Astrocyte of the spinal cord (primary cell): ENCODE measurements at regions not wholly inside any gene's neighbourhood (a gene's known extent, or its start where the extent isn't known, plus 50 kb on each side); places are given as distances from the start of the nearest gene placed in this dataset.

Experiments used
- DNase-seq: peaks from one replicate; pipeline ENCODE4 v3.0.0; 2011; ENCODE audit warnings: low read depth, low spot score
- H3K4me3 ChIP-seq: 2 replicates; pipeline ENCODE4 v1.5.1; 2011; ENCODE audit warnings: low read depth, mild to moderate bottlenecking, low read length, moderate library complexity
- in situ Hi-C: cut with HindIII; loops from 2 replicates; pipeline ENCODE4 v1.10.0; 2017; ENCODE audit warnings: low sequenced_read_pairs
- TF ChIP-seq, protein P1 (sequence below): IDR thresholded peaks from 2 replicates; pipeline ENCODE4 v1.5.1; 2012; ENCODE audit warnings: low read depth, mild to moderate bottlenecking, low read length, inconsistent platforms

DNA sequence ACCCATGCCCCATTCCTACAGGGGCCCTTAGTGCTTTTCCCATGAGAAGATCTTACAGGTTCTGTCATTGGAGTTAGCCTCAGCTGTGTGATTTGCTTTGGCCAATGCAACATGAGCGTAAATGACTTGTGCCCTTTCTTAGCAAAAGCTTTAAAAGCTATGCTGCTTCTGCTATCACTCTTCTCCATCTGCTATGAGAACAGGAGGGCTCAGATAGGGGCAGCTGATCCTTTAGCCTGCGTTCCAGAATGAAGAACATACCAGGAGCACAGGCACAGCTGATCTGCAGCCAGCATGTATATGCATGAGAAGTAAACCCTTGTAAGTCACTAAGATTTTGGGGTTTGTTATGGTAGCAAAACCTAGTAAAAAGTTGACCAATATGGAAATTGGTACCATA, 218.2 kb downstream of the SH2D4B start:
- no peak overlapping the region for H3K4me3 ChIP-seq
- in situ Hi-C loops: no loop called here
- TF ChIP-seq, protein P1, sequence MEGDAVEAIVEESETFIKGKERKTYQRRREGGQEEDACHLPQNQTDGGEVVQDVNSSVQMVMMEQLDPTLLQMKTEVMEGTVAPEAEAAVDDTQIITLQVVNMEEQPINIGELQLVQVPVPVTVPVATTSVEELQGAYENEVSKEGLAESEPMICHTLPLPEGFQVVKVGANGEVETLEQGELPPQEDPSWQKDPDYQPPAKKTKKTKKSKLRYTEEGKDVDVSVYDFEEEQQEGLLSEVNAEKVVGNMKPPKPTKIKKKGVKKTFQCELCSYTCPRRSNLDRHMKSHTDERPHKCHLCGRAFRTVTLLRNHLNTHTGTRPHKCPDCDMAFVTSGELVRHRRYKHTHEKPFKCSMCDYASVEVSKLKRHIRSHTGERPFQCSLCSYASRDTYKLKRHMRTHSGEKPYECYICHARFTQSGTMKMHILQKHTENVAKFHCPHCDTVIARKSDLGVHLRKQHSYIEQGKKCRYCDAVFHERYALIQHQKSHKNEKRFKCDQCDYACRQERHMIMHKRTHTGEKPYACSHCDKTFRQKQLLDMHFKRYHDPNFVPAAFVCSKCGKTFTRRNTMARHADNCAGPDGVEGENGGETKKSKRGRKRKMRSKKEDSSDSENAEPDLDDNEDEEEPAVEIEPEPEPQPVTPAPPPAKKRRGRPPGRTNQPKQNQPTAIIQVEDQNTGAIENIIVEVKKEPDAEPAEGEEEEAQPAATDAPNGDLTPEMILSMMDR: no peak
- no peak for DNase-seq

DNA sequence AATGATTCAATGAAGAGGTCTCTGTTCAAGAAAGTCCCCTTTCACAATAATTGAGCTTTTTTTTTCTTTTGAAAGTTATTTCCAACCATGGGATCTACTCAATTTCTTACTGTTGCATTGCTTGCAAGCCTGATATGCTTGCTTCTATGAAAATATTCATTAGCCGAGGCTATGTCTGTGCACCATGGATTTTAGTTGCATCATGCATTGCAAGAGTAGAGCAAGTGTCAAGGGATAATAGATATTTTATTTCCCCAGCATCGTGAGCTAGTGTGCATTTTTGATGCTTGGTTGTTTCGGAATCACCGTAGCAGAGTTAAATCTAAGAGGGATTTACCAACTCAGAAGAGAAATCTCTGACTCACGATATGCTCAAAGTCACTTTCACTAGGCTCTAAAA, 222.0 kb downstream of the SH2D4B start:
- TF ChIP-seq, protein P1: no peak
- no peak overlapping the region for H3K4me3 ChIP-seq
- DNase-seq: no peak
- in situ Hi-C loops: no loop called here

DNA sequence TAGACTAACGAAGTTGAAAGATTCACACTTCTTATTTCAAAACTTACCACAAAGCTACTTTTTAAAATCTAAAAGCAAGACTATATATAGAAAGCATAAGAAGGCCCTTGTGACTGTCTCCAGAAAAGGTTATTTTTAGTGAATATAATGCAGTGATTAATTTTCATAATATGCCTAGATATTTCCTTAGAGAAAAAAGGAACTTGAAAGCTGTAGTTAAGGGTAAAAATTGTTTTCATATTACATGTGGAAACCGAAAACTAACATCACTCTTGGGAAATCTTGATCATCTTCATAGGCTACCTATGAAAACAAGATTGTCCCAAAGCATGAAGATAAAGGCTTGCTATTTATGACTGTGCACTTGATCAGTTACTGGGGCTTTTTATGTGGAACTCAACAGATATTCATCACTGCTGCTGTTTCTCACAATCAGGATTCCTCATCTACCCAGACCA, 223.2 kb downstream of the SH2D4B start:
- no peak overlapping the region for H3K4me3 ChIP-seq
- TF ChIP-seq, protein P1: no peak
- in situ Hi-C loops: no loop called here
- DNase-seq: no peak

DNA sequence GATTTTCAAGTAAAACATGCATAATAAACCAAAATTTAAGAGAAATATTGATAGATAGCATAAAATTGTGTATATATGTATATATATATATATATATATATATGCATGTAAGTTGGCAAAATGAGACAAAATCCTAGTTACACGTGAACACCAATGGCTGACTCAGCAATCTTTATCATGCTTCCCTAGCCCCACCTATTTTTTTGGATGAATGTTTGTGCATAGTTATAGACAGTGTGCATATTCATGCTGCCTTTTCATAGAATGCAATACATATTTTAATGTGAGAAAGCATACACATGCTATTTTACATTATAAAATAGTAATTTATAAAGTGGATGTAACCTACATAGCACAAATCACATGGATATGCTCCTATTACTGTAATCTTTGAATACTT, 230.3 kb downstream of the SH2D4B start:
- no peak for DNase-seq
- TF ChIP-seq, protein P1: no peak
- H3K4me3 ChIP-seq: no peak overlapping the region
- in situ Hi-C loops: no loop called here

DNA sequence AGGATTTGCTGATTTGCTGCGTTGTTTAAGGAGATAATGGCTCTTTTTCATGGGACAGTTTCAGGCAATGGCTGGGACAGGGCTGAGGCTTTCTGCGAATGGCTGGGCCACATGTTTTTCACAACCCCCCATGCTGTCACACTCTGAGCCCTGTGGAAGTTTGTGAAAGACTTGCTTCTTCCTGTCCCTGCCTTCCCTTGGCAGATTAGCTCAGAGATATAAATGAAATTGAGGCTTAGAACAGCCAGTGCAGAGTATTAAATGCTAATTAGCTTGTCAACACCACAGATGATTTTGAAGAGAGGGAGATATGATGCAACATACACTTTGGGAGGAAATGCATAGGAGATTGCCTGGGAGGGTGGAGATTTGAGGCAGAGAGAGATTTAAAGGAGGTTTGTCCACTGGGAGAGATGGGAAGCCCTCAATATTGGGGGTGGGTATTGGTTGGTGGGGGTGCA, 232.0 kb downstream of the SH2D4B start:
- no peak for DNase-seq
- in situ Hi-C loops: no loop called here
- TF ChIP-seq, protein P1: no peak
- no peak overlapping the region for H3K4me3 ChIP-seq

DNA sequence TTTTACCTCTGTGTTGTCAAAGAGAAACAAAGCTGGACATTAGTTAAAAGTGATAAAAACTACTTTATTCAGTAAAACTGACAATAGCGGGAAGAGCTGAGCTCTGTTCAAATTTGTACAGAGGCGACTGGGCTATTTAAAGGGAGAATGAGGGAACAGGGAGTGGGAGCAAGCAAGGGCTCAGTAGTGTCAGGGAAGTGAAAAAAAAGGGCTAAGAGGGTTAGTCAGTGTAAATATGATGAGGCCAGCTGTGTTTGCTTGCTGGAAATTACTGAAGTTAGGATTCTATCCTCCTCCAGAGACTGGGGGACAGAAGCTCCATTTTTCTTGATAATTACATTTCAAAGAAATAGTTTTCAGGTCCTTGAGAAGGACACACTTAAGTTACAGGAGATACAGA, 232.5 kb downstream of the SH2D4B start:
- in situ Hi-C loops: no loop called here
- DNase-seq: no peak
- TF ChIP-seq, protein P1: no peak
- no peak overlapping the region for H3K4me3 ChIP-seq

DNA sequence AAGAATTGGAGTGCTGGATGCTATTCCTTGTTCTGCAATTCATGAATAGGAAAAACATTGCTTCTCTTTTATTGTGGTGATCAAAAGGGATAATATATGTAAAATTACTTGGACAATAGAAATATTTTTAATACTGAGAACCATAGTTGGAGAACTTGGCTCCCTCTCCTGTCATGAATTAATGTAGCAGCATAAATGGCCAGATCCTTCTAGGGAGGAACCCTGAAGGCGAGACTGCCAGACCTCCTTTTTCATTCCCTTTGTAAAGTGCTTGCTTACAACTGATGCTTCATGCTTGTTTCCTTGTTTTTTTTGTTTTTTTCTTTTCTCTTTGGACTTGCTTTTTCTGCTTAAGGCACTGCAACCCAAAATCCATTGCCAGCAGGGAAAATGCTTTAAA, 233.6 kb downstream of the SH2D4B start:
- no peak for DNase-seq
- TF ChIP-seq, protein P1: no peak
- no peak overlapping the region for H3K4me3 ChIP-seq
- in situ Hi-C loops: no loop called here
